ENCODE measurements at regions not wholly inside any gene's neighbourhood (a gene's known extent, or its start where the extent isn't known, plus 50 kb on each side); places are given as distances from the start of the nearest gene placed in this dataset.
A peak's percentile ranks its signal among the peaks of the same experiment; 100 is the strongest.

DNA sequence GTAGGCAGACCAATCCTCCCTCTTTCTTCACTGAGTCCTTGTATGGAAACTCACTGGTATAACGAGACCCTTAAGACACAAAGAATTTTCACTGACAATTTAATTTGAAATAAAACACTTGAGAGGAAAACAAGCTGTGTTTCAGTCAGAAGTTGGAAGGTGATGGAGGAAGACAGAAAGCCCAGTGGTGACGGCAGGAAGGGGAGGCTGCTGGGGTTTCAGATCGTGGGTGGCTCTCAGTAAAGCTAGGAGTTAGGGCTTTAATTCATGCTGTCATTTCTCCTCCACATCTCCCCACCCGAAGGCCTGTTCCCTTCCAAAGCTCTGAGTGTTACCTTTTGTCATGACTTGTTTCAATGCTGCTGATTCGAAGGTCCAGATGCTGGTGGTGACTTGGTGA lies 605.2 kb upstream of the DPP6 start:
- Histone ChIP-seq H3K27me3 (ENCODE audit: low read depth) (peaks cover 8% of the 10 kb centered on the region), H3K9me3 (replicated peaks) (no peaks in the 10 kb centered on the region), H3K4me1 (no peaks in the 10 kb centered on the region), H3K36me3 (no peaks in the 10 kb centered on the region), H3K27ac (replicated peaks) (no peak overlapping the region), H3K4me3 (no peak overlapping the region)
- intact Hi-C loops (cut with micrococcal nuclease) = no loop called here
- TF ChIP-seq, protein P1, sequence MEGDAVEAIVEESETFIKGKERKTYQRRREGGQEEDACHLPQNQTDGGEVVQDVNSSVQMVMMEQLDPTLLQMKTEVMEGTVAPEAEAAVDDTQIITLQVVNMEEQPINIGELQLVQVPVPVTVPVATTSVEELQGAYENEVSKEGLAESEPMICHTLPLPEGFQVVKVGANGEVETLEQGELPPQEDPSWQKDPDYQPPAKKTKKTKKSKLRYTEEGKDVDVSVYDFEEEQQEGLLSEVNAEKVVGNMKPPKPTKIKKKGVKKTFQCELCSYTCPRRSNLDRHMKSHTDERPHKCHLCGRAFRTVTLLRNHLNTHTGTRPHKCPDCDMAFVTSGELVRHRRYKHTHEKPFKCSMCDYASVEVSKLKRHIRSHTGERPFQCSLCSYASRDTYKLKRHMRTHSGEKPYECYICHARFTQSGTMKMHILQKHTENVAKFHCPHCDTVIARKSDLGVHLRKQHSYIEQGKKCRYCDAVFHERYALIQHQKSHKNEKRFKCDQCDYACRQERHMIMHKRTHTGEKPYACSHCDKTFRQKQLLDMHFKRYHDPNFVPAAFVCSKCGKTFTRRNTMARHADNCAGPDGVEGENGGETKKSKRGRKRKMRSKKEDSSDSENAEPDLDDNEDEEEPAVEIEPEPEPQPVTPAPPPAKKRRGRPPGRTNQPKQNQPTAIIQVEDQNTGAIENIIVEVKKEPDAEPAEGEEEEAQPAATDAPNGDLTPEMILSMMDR (IDR thresholded peaks at IDR 0.05; ENCODE audit: borderline replicate concordance) = no peak
- DNase-seq = no peak

DNA sequence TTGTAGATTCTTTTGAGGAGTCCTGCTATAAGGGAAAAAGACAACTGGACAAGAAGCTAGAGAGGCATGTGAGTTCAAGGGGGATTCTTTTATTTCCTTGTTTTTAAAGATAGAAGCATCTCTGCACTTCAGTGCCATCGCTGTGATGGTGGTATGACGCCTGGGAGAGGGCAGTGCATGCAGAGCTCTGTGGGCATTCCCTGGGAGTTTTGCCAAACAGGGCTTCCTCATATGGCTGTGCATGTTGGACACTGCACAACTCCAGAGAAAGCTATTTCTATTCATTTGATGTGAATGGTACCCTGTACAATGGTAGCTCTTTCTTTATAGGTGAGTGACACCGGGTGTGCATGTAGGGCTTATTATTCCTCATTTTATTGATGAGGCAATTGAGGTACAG lies 599.5 kb upstream of the DPP6 start:
- Histone ChIP-seq H3K9me3 (replicated peaks) (no peaks in the 10 kb centered on the region), H3K36me3 (no peaks in the 10 kb centered on the region), H3K4me1 (no peaks in the 10 kb centered on the region), H3K27ac (replicated peaks) (no peak overlapping the region), H3K27me3 (ENCODE audit: low read depth) (peaks cover 14% of the 10 kb centered on the region), H3K4me3 (no peak overlapping the region)
- TF ChIP-seq, protein P1 (IDR thresholded peaks at IDR 0.05; ENCODE audit: borderline replicate concordance) = no peak
- no peak for DNase-seq
- intact Hi-C loops (cut with micrococcal nuclease) = no loop called here

DNA sequence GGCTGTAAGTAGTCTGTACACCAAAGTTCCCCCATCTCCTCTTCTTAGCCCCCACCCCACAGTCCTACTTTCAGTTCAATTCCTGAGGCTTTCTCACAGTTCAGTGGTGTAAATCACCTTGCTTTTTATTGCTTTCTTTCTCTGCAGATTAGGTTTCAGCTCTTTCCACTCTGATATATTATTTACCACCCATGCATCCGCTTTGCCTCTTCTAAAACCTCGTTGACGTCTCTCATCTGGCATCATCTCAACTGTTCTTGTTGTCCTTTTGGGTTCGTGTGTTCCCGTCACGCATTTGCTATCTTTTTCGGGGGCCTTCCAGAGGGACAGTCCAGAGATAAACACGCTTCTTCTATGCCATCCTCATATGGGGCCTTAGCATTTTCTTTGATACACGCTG lies 597.9 kb upstream of the DPP6 start:
- H3K27me3 ChIP-seq (ENCODE audit: low read depth) = peaks cover 14% of the 10 kb centered on the region
- TF ChIP-seq, protein P1 (IDR thresholded peaks at IDR 0.05; ENCODE audit: borderline replicate concordance) = no peak
- H3K4me3 ChIP-seq = no peak overlapping the region
- intact Hi-C loops (cut with micrococcal nuclease) = no loop called here
- no peak for DNase-seq
- no peaks in the 10 kb centered on the region for H3K9me3 ChIP-seq (replicated peaks)
- no peak overlapping the region for H3K27ac ChIP-seq (replicated peaks)
- no peaks in the 10 kb centered on the region for H3K36me3 ChIP-seq
- no peaks in the 10 kb centered on the region for H3K4me1 ChIP-seq

DNA sequence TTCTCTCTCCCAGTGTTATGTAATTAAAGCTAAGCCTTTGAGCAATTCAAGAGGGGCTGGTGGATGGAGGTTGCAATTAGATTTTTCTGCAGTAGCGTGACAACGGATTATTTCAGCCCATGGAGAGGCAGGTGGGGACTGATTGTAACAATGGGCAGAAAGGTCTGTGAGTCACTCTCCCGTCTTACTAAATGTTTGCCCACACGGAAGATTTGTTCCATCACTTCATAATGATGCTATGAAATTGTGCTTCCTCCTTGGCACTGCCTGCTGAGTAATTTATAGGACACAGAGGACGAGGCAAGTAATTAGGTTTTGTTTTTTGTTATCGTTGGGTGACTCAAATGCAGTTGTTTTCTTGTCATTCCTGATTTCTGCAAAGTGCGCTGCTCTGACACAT lies 594.5 kb upstream of the DPP6 start:
- intact Hi-C loops (cut with micrococcal nuclease) = no loop called here
- no peak overlapping the region for H3K27ac ChIP-seq (replicated peaks)
- H3K9me3 ChIP-seq (replicated peaks) = peaks cover 7% of the 10 kb centered on the region

DNA sequence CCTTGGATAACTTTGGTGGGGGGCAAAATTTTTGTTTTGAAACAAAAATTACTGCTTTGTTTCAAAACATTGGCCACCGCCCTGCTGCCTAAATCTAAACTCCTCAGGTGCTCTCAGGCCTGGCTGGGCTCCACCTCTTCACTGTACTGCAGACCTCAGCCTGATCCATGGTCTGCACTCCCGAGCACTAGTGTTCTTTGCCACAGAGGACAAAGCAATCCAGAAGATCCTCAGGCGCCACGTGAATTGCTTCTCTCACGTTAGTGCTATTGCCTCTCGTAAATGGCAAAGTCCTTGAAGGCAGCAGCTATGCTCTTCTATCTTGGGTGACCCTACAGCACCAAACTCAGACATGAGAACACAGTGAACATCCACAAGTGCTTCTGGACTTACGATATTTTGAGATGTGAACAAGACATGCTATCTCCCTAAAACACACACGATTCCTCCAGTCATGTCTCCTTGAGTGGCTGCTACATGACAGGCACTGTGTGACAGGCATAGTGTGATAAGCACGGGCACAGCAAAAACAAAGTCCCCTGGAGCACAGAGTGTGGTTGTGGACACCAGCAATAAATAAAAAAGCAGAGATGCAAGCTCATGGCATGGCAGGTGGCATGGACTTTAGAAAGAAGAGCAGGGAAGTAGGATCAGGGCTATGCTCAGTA lies 582.1 kb upstream of the DPP6 start:
- TF ChIP-seq, protein P1 (IDR thresholded peaks at IDR 0.05; ENCODE audit: borderline replicate concordance) = no peak
- DNase-seq = no peak

More for the DNA sequence above, 594.5 kb upstream of the DPP6 start:
- Histone ChIP-seq H3K27me3 (ENCODE audit: low read depth) (peaks cover 12% of the 10 kb centered on the region), H3K4me1 (no peaks in the 10 kb centered on the region), H3K36me3 (no peaks in the 10 kb centered on the region), H3K4me3 (no peak overlapping the region)
- TF ChIP-seq, protein P1 (IDR thresholded peaks at IDR 0.05; ENCODE audit: borderline replicate concordance) = no peak
- DNase-seq = no peak

More for the DNA sequence above, 582.1 kb upstream of the DPP6 start:
- Histone ChIP-seq H3K9me3 (replicated peaks) (no peaks in the 10 kb centered on the region), H3K27ac (replicated peaks) (peak overlapping the region; percentile 45), H3K4me1 (peaks cover 4% of the 10 kb centered on the region), H3K27me3 (ENCODE audit: low read depth) (peaks cover 3% of the 10 kb centered on the region), H3K4me3 (no peak overlapping the region), H3K36me3 (no peaks in the 10 kb centered on the region)
- intact Hi-C loops (cut with micrococcal nuclease) = no loop called here
